ENCODE measurements at regions not wholly inside any gene's neighbourhood (a gene's known extent, or its start where the extent isn't known, plus 50 kb on each side); places are given as distances from the start of the nearest gene placed in this dataset.

DNA sequence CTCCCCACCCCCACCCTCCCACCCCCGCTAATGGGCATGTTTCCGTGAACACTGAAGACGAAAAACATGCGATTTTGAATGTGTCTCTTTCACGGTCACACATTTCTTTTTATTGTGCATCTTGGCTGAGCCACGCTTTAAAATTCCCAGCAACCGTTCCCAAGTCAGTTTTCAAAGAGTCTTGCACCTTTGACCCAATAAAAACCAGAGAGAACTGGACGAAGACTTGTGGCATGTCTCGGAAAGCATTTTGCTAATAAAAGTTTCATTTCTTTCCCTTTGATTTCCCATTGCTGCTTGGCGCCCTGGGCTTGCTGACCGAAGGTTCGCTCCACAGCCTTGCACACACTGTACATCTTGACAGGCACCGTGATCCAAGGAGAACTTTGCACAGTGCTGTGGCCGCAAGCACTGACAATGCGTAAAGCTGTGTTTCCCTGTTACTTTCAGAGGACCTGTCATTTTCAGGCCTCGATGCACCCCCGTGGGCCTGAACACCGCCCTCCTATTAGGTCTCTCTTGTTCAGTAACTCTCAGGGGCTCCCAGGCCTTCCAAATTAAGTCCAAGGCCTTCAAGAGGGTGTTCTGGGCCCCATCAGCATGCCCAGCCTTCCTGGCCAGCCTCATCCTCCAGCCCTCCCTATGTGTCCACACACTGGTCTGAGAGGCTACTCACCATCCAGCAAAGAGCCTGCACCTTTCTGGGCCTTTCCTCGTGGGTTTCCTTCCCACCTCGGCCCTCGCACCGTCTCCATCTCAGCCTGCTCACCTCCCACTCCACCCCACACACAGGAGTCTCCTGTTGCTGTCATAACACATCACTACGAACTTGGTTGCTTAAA, 63.4 kb upstream of the DIO3 start:
- DNase-seq (ENCODE audit: low read depth, low spot score) (no peak), ATAC-seq (no peak)
- Histone ChIP-seq H4K20me1 (ENCODE audit: insufficient read depth) (no peaks in the 10 kb centered on the region), H3K9me3 (ENCODE audit: control insufficient read depth in 1 of 2, insufficient read depth in 1 of 2, low read depth in 1 of 2, low read length in 2 of 2) (no peaks in the 10 kb centered on the region), H3K36me3 (ENCODE audit: control insufficient read depth in 1 of 2, insufficient read depth in 2 of 2, low read length in 2 of 2) (no peaks in the 10 kb centered on the region), H3K4me3 (replicated peaks in 1 of 2; ENCODE audit: low read depth in 1 of 2, low read length in 2 of 2) (no peak overlapping the region), H3K9ac (ENCODE audit: low read length) (no peak overlapping the region), H3K4me2 (ENCODE audit: low read length) (no peak overlapping the region), H3K4me1 (ENCODE audit: control insufficient read depth in 1 of 2, insufficient read depth in 2 of 2, low read length in 2 of 2) (no peaks in the 10 kb centered on the region), H3K9me2 (ENCODE audit: insufficient read depth) (no peaks in the 10 kb centered on the region), H3K79me2 (ENCODE audit: insufficient read depth, low read length) (no peaks in the 10 kb centered on the region), H3K27ac (ENCODE audit: low read depth, low read length) (no peak overlapping the region), H3K27me3 (ENCODE audit: insufficient read depth, low read length) (no peaks in the 10 kb centered on the region), H2AFZ (ENCODE audit: low read depth, low read length, poor library complexity, severe bottlenecking) (no peak overlapping the region)
- RAD21 ChIA-PET (ENCODE audit: low non-redundant PET in 1 of 2, low total read pairs in 2 of 2, uncharacterized antibody in 2 of 2, unreplicated experiment in 2 of 2) = no interaction called here
- CTCF ChIA-PET = no interaction called here
- no TSS peak for BruUV-seq (replicated peaks)
- POLR2A ChIA-PET = no interaction called here
- intact Hi-C loops (cut with micrococcal nuclease) = no loop called here
- TF ChIP-seq EZH2 (IDR thresholded peaks at IDR 0.05) (no peak), ELF1 (IDR thresholded peaks at IDR 0.05; ENCODE audit: borderline replicate concordance, low read depth) (no peak), SRF (IDR thresholded peaks at IDR 0.05; ENCODE audit: low read depth) (no peak), EZH2phosphoT487 (IDR thresholded peaks at IDR 0.05; ENCODE audit: borderline replicate concordance) (no peak), CBX3 (IDR thresholded peaks at IDR 0.05; ENCODE audit: low read depth) (no peak), YY1 (IDR thresholded peaks at IDR 0.05; ENCODE audit: extremely low read depth, insufficient replicate concordance, low read depth, low read length) (no peak), ZNF274 (IDR thresholded peaks at IDR 0.05; ENCODE audit: low read depth, low read length) (no peak), TCF7L2 (IDR thresholded peaks at IDR 0.05; ENCODE audit: borderline replicate concordance, extremely low read depth, insufficient read depth, insufficient read length) (no peak)
- TF ChIP-seq, protein P1, sequence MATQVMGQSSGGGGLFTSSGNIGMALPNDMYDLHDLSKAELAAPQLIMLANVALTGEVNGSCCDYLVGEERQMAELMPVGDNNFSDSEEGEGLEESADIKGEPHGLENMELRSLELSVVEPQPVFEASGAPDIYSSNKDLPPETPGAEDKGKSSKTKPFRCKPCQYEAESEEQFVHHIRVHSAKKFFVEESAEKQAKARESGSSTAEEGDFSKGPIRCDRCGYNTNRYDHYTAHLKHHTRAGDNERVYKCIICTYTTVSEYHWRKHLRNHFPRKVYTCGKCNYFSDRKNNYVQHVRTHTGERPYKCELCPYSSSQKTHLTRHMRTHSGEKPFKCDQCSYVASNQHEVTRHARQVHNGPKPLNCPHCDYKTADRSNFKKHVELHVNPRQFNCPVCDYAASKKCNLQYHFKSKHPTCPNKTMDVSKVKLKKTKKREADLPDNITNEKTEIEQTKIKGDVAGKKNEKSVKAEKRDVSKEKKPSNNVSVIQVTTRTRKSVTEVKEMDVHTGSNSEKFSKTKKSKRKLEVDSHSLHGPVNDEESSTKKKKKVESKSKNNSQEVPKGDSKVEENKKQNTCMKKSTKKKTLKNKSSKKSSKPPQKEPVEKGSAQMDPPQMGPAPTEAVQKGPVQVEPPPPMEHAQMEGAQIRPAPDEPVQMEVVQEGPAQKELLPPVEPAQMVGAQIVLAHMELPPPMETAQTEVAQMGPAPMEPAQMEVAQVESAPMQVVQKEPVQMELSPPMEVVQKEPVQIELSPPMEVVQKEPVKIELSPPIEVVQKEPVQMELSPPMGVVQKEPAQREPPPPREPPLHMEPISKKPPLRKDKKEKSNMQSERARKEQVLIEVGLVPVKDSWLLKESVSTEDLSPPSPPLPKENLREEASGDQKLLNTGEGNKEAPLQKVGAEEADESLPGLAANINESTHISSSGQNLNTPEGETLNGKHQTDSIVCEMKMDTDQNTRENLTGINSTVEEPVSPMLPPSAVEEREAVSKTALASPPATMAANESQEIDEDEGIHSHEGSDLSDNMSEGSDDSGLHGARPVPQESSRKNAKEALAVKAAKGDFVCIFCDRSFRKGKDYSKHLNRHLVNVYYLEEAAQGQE (IDR thresholded peaks at IDR 0.05; ENCODE audit: low read depth) = no peak
- TF ChIP-seq, protein P2, sequence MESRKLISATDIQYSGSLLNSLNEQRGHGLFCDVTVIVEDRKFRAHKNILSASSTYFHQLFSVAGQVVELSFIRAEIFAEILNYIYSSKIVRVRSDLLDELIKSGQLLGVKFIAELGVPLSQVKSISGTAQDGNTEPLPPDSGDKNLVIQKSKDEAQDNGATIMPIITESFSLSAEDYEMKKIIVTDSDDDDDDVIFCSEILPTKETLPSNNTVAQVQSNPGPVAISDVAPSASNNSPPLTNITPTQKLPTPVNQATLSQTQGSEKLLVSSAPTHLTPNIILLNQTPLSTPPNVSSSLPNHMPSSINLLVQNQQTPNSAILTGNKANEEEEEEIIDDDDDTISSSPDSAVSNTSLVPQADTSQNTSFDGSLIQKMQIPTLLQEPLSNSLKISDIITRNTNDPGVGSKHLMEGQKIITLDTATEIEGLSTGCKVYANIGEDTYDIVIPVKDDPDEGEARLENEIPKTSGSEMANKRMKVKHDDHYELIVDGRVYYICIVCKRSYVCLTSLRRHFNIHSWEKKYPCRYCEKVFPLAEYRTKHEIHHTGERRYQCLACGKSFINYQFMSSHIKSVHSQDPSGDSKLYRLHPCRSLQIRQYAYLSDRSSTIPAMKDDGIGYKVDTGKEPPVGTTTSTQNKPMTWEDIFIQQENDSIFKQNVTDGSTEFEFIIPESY (IDR thresholded peaks at IDR 0.05; ENCODE audit: extremely low read depth, insufficient replicate concordance, low read length) = no peak
